ENCODE measurements at regions not wholly inside any gene's neighbourhood (a gene's known extent, or its start where the extent isn't known, plus 50 kb on each side); places are given as distances from the start of the nearest gene placed in this dataset.
A peak's percentile ranks its signal among the peaks of the same experiment; 100 is the strongest.

DNA sequence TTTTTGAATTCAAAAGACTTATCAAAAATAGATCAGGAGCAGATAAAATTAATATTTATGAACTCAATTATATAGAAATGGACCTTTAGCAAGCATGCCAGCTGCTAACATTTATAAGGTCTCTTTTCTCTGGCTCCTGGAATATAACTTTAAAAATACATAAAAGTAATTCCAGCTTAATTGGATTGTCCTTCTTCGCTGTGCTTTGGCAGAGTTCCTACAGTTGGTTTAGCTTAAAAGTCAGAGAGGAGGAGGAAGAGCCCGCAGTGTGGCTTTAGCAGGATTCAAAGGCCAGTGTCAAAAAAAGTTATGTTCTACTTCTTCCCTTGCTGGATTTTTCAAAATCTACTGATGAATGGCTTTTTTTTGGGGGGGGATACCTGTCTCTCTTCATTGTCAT lies 1484.9 kb upstream of the TMEM132C start:
- Histone ChIP-seq H3K4me3 (ENCODE audit: insufficient read depth, low read length) (no peak overlapping the region), H3K4me2 (ENCODE audit: insufficient read depth, low read length) (no peak overlapping the region), H2AFZ (ENCODE audit: low read length) (no peak overlapping the region), H3K4me1 (ENCODE audit: insufficient read depth, low read length) (no peaks in the 10 kb centered on the region), H3K27ac (ENCODE audit: low read depth, low read length) (no peak overlapping the region), H4K20me1 (ENCODE audit: insufficient read depth, low read length) (no peaks in the 10 kb centered on the region), H3K79me2 (ENCODE audit: insufficient read depth, low read length) (no peaks in the 10 kb centered on the region), H3K36me3 (ENCODE audit: insufficient read depth, low read length) (no peaks in the 10 kb centered on the region), H3K9me3 (ENCODE audit: low read depth, low read length) (no peaks in the 10 kb centered on the region), H3K27me3 (ENCODE audit: insufficient read depth, low read length) (no peaks in the 10 kb centered on the region)
- DNase-seq (ENCODE audit: insufficient read length, low spot score, missing footprints): no peak
- TF ChIP-seq, protein P1, sequence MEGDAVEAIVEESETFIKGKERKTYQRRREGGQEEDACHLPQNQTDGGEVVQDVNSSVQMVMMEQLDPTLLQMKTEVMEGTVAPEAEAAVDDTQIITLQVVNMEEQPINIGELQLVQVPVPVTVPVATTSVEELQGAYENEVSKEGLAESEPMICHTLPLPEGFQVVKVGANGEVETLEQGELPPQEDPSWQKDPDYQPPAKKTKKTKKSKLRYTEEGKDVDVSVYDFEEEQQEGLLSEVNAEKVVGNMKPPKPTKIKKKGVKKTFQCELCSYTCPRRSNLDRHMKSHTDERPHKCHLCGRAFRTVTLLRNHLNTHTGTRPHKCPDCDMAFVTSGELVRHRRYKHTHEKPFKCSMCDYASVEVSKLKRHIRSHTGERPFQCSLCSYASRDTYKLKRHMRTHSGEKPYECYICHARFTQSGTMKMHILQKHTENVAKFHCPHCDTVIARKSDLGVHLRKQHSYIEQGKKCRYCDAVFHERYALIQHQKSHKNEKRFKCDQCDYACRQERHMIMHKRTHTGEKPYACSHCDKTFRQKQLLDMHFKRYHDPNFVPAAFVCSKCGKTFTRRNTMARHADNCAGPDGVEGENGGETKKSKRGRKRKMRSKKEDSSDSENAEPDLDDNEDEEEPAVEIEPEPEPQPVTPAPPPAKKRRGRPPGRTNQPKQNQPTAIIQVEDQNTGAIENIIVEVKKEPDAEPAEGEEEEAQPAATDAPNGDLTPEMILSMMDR (IDR thresholded peaks at IDR 0.05; ENCODE audit: extremely low read depth, low read depth, low read length): no peak

DNA sequence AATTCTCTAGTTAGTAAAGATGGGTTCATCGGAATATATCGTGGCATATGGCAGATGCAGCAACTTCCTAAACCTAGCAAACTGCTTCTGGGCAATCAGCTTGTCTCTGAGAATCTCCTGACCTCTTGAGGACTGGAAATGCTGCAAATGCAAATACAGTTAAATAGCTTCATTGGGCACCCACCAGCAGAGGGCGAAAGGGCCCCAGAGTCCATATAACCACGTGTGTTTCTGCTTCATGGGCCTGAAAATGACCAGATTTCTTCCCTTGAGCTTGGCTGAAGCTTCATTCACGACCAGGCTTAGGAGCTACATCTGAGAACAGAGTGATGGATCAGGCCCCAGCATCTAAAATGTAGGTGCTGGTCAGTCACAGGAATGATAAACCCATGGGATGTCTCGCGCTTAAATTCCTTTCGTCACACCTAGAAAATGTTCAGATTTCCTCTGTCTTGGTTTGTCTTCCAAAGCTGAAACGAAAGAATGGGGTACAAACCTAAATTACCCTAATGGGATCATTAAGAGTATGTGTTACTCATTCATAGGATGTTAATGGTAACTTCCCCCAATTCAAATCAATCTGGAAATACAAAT lies 1482.5 kb upstream of the TMEM132C start:
- Histone ChIP-seq H4K20me1 (ENCODE audit: insufficient read depth, low read length) (no peaks in the 10 kb centered on the region), H3K4me2 (ENCODE audit: insufficient read depth, low read length) (no peak overlapping the region), H2AFZ (ENCODE audit: low read length) (no peak overlapping the region), H3K27ac (ENCODE audit: low read depth, low read length) (no peak overlapping the region), H3K79me2 (ENCODE audit: insufficient read depth, low read length) (no peaks in the 10 kb centered on the region), H3K4me3 (ENCODE audit: insufficient read depth, low read length) (no peak overlapping the region), H3K27me3 (ENCODE audit: insufficient read depth, low read length) (no peaks in the 10 kb centered on the region), H3K9me3 (ENCODE audit: low read depth, low read length) (no peaks in the 10 kb centered on the region), H3K4me1 (ENCODE audit: insufficient read depth, low read length) (no peaks in the 10 kb centered on the region), H3K36me3 (ENCODE audit: insufficient read depth, low read length) (no peaks in the 10 kb centered on the region)
- no peak for DNase-seq (ENCODE audit: insufficient read length, low spot score, missing footprints)
- TF ChIP-seq, protein P1 (IDR thresholded peaks at IDR 0.05; ENCODE audit: extremely low read depth, low read depth, low read length): peak; percentile 79

DNA sequence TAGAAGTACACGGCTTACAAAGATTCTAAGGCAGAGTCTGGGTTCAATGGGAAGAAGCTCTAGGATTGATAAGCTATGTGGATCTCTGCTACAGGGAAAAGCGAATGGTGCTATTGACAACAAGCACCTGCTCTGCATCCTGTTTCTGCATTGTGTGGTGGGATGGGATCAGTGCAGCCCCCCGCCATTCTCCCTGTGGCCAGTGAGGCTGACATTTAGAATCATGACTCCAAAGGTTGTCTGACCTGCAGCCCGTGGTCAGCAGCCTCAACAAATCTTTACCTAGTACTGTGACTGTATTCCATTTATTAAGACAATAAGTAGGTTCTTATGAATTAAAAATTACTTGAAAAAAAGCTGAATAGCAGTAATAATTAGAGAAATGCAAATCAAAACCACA lies 1477.0 kb upstream of the TMEM132C start:
- H3K27me3 ChIP-seq (ENCODE audit: insufficient read depth, low read length): no peaks in the 10 kb centered on the region
- H3K9me3 ChIP-seq (ENCODE audit: low read depth, low read length): no peaks in the 10 kb centered on the region
- no peaks in the 10 kb centered on the region for H4K20me1 ChIP-seq (ENCODE audit: insufficient read depth, low read length)
- H3K36me3 ChIP-seq (ENCODE audit: insufficient read depth, low read length): no peaks in the 10 kb centered on the region
- H3K79me2 ChIP-seq (ENCODE audit: insufficient read depth, low read length): no peaks in the 10 kb centered on the region
- TF ChIP-seq, protein P1 (IDR thresholded peaks at IDR 0.05; ENCODE audit: extremely low read depth, low read depth, low read length): no peak
- H3K4me1 ChIP-seq (ENCODE audit: insufficient read depth, low read length): no peaks in the 10 kb centered on the region
- no peak for DNase-seq (ENCODE audit: insufficient read length, low spot score, missing footprints)
- no peak overlapping the region for H3K4me2 ChIP-seq (ENCODE audit: insufficient read depth, low read length)
- H2AFZ ChIP-seq (ENCODE audit: low read length): no peak overlapping the region
- no peak overlapping the region for H3K27ac ChIP-seq (ENCODE audit: low read depth, low read length)
- no peak overlapping the region for H3K4me3 ChIP-seq (ENCODE audit: insufficient read depth, low read length)

DNA sequence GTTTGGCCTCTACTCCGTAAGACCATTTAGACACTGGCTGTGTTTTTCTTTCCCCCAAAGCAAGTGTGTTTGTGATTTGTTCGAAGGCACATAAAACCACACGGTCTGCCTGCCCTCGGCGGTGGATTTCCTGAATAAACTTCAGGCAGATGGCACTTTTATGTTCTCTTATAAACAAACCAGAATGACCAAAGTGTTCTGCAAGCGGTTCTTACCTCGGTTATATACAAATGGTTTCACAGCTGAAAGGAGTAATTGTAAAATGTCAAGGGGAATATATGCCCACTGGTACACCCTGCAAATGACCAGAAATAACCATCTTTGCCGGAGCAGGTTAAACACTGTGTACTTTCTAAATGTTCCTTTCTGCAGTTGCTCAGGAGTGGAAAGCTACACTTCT lies 1475.8 kb upstream of the TMEM132C start:
- TF ChIP-seq, protein P1 (IDR thresholded peaks at IDR 0.05; ENCODE audit: extremely low read depth, low read depth, low read length): no peak

More for the DNA sequence above, 1475.8 kb upstream of the TMEM132C start:
- Histone ChIP-seq H3K4me2 (ENCODE audit: insufficient read depth, low read length) (no peak overlapping the region), H3K4me3 (ENCODE audit: insufficient read depth, low read length) (no peak overlapping the region), H4K20me1 (ENCODE audit: insufficient read depth, low read length) (no peaks in the 10 kb centered on the region), H3K27ac (ENCODE audit: low read depth, low read length) (no peak overlapping the region), H3K4me1 (ENCODE audit: insufficient read depth, low read length) (no peaks in the 10 kb centered on the region), H3K27me3 (ENCODE audit: insufficient read depth, low read length) (no peaks in the 10 kb centered on the region), H3K79me2 (ENCODE audit: insufficient read depth, low read length) (no peaks in the 10 kb centered on the region), H3K9me3 (ENCODE audit: low read depth, low read length) (no peaks in the 10 kb centered on the region), H2AFZ (ENCODE audit: low read length) (no peak overlapping the region), H3K36me3 (ENCODE audit: insufficient read depth, low read length) (no peaks in the 10 kb centered on the region)
- no peak for DNase-seq (ENCODE audit: insufficient read length, low spot score, missing footprints)
